GM23338 (cell line): ENCODE measurements at regions not wholly inside any gene's neighbourhood (a gene's known extent, or its start where the extent isn't known, plus 50 kb on each side); places are given as distances from the start of the nearest gene placed in this dataset.

Experiments
- CREB1 ChIP-seq: fragments of 250-450 bp; sonication (Bioruptor Pico); IDR thresholded peaks from 2 replicates; pipeline ENCODE4 v1.5.0; 2020; ENCODE audit warnings: low read depth, mild to moderate bottlenecking, moderate library complexity
- EZH2 ChIP-seq: fragments of 200-600 bp; sonication (generic); IDR thresholded peaks from one replicate; pipeline ENCODE4 v1.8.0; 2017; ENCODE audit warnings: antibody characterized with exemption, mild to moderate bottlenecking, low read depth; ENCODE audit not compliant: unreplicated experiment
- EZH2phosphoT487 ChIP-seq: fragments of 200-600 bp; sonication (generic); IDR thresholded peaks from one replicate; pipeline ENCODE4 v1.8.1; 2018; ENCODE audit warnings: antibody characterized with exemption; ENCODE audit not compliant: unreplicated experiment
- JUNB ChIP-seq: IDR thresholded peaks from one replicate; pipeline ENCODE4 v1.6.1; 2016; ENCODE audit warnings: antibody characterized with exemption; ENCODE audit not compliant: unreplicated experiment
- POLR2AphosphoS5 ChIP-seq: IDR thresholded peaks from 2 replicates; pipeline ENCODE4 v1.6.1; 2016; ENCODE audit warnings: antibody characterized with exemption, low read depth
- STAT1 ChIP-seq: IDR thresholded peaks from one replicate; pipeline ENCODE4 v1.6.1; 2016; ENCODE audit warnings: antibody characterized with exemption; ENCODE audit not compliant: unreplicated experiment
- TF ChIP-seq, protein P1 (sequence below), 2 experiments: fragments of 200-600 bp in 1 of 2; sonication (generic) in 1 of 2; conservative IDR thresholded peaks; 2 replicates each; pipeline versions ENCODE4 v1.5.1 to v1.6.1; 2016 to 2017; ENCODE audit warnings: antibody characterized with exemption in 2 of 2, low read depth in 2 of 2, mild to moderate bottlenecking in 2 of 2, moderate library complexity in 1 of 2
- TF ChIP-seq, protein P2 (sequence below): IDR thresholded peaks from one replicate; pipeline ENCODE4 v1.6.1; 2018; ENCODE audit warnings: antibody characterized with exemption; ENCODE audit not compliant: unreplicated experiment

DNA sequence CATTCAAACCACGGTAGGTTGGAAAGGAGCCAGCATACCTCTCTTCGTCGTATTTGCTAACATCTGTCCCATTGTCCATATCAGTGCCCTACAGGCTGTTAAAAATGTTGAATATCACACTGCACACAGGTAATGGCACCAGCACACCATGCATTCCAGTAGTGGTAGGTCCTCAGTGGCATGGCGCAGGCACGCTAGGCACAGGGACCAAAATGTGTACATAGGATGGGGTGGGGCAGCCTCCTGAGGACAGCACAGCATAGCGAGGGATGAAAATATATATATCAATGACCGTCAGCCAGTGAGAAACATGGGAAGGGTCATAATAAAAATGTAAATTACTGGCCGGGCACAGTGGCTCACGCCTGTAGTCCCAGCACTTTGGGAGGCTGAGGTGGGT is 99.9 kb upstream of the CTBP2 start:
- TF ChIP-seq, protein P1, sequence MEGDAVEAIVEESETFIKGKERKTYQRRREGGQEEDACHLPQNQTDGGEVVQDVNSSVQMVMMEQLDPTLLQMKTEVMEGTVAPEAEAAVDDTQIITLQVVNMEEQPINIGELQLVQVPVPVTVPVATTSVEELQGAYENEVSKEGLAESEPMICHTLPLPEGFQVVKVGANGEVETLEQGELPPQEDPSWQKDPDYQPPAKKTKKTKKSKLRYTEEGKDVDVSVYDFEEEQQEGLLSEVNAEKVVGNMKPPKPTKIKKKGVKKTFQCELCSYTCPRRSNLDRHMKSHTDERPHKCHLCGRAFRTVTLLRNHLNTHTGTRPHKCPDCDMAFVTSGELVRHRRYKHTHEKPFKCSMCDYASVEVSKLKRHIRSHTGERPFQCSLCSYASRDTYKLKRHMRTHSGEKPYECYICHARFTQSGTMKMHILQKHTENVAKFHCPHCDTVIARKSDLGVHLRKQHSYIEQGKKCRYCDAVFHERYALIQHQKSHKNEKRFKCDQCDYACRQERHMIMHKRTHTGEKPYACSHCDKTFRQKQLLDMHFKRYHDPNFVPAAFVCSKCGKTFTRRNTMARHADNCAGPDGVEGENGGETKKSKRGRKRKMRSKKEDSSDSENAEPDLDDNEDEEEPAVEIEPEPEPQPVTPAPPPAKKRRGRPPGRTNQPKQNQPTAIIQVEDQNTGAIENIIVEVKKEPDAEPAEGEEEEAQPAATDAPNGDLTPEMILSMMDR (conservative IDR thresholded peaks at IDR 0.05; ENCODE audit: low read depth in 2 of 2): no peak
- no peak for TF ChIP-seq POLR2AphosphoS5
- TF ChIP-seq CREB1 (CRISPR knock-in tag): no peak
- no peak for TF ChIP-seq EZH2
- no peak for TF ChIP-seq EZH2phosphoT487
- TF ChIP-seq, protein P2, sequence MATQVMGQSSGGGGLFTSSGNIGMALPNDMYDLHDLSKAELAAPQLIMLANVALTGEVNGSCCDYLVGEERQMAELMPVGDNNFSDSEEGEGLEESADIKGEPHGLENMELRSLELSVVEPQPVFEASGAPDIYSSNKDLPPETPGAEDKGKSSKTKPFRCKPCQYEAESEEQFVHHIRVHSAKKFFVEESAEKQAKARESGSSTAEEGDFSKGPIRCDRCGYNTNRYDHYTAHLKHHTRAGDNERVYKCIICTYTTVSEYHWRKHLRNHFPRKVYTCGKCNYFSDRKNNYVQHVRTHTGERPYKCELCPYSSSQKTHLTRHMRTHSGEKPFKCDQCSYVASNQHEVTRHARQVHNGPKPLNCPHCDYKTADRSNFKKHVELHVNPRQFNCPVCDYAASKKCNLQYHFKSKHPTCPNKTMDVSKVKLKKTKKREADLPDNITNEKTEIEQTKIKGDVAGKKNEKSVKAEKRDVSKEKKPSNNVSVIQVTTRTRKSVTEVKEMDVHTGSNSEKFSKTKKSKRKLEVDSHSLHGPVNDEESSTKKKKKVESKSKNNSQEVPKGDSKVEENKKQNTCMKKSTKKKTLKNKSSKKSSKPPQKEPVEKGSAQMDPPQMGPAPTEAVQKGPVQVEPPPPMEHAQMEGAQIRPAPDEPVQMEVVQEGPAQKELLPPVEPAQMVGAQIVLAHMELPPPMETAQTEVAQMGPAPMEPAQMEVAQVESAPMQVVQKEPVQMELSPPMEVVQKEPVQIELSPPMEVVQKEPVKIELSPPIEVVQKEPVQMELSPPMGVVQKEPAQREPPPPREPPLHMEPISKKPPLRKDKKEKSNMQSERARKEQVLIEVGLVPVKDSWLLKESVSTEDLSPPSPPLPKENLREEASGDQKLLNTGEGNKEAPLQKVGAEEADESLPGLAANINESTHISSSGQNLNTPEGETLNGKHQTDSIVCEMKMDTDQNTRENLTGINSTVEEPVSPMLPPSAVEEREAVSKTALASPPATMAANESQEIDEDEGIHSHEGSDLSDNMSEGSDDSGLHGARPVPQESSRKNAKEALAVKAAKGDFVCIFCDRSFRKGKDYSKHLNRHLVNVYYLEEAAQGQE: no peak
- TF ChIP-seq STAT1: no peak
- TF ChIP-seq JUNB: no peak
